NCI-H2196 (cell line): ENCODE measurements at regions not wholly inside any gene's neighbourhood (a gene's known extent, or its start where the extent isn't known, plus 50 kb on each side); places are given as distances from the start of the nearest gene placed in this dataset.
"Not testable (repeated sequence)": the region's sequence is repeated elsewhere in the genome, so short reads cannot be mapped to it uniquely, and the experiment has no call there.

Experiments used
- DNase-seq: peaks from one replicate; lab custom pipeline; 2025; ENCODE audit not compliant: unreplicated experiment; lab: John Stamatoyannopoulos, UW

- no peak for DNase-seq
Observed at GRCh38 chr16:86222547-86222946, 287.8 kb upstream of the FOXF1 start.

DNA sequence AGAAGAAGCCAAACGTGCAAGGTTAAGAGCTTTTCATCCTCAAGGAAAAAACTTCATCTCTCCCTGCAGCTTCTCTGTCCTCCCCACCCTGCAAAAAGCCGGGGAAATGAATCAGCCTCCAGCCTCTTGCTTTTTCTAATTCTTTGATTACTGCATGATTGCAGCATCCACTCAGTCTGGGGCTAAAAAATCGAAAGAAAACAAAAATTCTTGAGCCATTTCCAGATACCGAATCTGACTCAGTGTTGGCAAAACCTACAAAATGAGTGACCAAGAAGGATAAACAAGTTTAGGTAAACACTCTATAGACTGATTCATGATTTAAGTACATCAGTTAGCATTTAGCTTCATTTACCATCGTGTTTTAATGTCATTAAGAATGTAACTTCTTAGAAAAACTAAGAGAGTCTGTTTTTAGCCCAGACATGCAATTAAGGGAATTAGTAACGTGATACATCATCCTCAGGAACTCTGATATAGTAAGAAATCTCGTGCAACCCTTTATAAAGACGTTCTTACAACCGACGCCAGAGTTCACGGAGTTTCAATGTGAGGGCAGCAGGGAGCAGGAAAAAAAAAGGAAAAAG, 287.3 kb upstream of the FOXF1 start:
- no peak for DNase-seq

GRCh38 chr16:86224126-86224525, 286.2 kb upstream of the FOXF1 start:
- DNase-seq, result no peak

DNA sequence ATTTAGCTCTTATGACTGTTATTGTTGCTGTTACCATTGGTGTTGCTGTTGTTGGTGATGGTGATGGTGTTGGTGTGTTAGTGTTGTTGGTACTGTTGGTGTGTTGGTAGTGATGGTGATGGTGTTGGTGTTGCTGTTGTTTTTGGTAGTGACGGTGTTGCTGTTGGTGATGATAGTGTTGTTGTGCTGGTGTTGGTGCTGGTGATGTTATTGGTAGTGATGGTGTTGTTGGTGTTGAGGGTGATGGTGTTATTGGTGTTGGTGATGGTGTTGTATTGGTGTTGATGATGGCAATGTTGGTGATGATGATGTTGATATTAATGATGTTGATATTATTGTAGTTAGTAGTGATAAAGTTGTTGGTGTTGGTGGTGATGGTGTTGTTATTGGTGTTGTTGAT, 285.7 kb upstream of the FOXF1 start:
- no peak for DNase-seq

GRCh38 chr16:86225905-86226371, 284.4 kb upstream of the FOXF1 start:
- DNase-seq, result no peak

DNA sequence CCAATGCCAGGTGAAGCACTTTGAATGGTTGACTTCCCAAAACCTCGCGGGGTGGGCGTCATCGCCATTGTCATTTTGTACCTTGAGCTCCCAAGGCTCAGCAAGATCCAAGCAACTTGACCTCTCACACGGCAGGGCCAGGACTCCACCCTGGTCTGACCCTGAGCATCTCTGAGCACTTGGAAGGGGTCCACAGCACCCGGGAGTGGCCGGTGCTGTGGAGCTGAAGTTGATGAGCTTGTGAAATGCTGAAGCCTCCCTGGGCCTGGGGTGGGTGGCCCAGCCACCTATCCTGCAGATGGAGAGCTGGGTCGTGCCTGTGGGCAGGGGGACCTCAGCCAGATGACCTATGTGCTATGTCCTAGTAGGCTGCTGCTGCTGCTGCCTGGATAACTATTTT, 283.3 kb upstream of the FOXF1 start:
- no peak for DNase-seq

GRCh38 chr16:86227801-86228200, 282.5 kb upstream of the FOXF1 start:
- no peak for DNase-seq

GRCh38 chr16:86228713-86229112, 281.6 kb upstream of the FOXF1 start:
- no peak for DNase-seq

DNA sequence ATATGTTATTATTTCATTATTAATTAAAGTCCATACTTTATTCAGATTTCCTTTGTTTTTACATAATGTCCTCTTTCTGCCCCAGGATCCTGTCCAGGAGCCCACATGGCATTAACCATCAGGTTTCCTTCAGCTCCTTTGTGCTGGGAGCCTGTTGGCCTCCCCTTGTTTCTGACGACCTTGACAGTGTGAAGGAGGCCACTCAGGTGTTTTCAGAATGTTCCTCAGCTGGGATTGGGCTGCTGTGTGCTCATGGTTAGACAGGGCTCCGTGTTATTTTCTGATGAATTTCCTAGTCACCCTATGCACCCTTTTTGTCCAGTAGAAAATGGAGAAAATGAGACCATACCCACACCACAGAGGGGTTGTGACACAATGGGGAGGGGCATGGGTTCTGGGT, 281.0 kb upstream of the FOXF1 start:
- DNase-seq, result no peak

DNA sequence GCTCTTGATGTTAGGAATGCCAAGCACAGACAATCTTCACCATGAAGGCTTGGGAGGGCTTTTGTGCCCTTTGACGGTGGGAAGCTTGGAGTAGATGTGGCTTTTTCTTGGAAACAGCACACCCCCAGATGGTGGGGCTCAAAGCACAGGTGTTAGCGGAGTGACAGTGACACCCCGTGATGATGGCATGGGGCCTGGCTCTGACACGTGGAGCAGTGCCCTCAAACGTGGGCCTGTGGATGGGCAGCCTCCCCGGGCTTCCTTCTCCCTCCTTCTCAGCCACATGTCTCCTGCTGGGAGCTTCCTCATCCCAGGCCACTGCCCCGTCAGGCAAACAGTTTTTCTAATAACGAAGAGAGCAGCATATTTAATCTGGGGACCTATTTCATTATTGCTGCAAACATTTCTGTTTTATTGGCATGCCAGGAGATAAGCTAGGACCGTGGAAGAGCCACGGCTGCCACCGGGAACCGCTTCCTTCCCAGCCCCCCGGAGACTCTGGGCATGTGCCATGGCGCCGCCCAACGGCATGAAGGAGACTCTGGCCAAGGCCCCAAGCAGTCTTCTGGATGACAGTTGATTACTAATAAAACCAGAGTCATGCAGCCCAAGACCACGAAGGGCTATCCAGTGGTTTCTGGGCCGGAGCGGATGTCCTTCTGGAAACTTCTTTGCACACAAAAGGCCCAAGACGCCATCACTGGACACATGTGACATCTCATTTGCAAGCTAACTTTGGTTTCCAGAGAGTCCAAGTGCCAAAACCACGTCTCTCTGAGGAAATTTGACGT, 280.3 kb upstream of the FOXF1 start:
- no peak for DNase-seq

GRCh38 chr16:86231321-86231995, 278.9 kb upstream of the FOXF1 start:
- no peak for DNase-seq

DNA sequence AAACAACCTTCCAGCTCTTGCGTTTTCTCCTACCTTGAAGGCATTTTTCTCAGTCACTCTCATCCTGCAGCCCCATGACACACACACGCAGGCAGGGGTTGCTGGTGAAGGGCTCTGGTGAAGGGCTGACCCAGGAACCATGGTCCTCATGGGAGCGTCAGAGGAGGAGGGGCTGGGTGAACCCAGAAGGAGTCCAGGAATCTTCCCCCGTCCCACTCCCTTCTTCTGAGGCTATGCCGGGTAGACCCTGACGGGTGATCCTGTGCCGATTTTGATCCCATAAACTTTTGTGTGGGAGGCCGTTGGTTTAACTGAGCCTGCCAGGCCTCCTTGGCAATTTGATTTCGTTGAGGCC, 278.4 kb upstream of the FOXF1 start:
- DNase-seq, result no peak

DNA sequence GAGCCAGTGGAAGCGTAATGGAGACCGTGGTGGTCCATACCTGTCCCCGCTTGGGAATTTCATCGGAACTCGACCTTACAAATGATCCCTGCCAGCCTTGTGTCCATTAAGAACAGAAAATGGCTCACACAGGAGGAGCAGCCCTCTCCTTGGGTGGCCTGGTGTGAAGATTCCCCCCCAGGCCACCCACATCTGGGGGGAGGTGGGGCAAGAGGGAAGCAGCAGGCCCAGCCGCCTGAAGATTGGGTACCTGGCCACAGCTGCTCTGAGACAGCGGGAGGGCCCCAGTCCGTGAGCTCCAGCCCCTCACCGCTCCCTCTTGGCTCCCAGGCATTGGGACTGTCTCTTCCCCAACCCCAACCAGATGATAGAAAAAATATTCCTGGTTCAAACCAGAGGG, 277.8 kb upstream of the FOXF1 start:
- no peak for DNase-seq

DNA sequence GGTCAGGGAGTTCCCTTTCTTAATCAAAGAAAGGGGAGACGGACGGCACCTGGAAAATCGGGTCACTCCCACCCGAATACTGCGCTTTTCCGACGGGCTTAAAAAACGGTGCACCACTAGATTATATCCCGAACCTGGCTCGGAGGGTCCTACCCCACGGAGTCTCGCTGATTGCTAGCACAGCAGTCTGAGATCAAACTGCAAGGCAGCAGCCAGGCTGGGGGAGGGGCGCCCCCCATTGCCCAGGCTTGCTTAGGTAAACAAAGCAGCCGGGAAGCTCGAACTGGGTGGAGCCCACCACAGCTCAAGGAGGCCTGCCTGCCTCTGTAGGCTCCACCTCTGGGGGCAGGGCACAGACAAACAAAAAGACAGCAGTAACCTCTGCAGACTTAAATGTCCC, 276.8 kb upstream of the FOXF1 start:
- not testable (repeated sequence) for DNase-seq

DNA sequence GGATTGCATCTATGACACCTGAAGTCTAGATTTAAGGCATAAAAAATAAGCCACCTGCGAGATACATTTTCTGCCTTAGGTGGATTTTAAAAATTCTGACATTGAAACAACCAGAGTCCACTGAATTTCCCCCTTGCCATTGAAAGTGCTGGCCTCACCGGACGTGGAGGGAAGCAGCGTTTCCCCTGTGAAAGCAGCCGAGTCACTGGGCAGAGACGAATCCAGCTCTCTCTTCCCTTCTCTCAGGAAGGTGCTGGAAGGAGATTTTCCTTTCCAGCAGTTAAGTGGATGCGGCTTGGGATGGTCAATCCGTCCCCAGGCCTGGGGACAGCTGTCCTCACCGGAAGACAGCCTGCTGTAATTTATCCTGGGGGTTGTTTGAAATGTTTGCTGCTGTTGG, 270.9 kb upstream of the FOXF1 start:
- DNase-seq, result no peak

DNA sequence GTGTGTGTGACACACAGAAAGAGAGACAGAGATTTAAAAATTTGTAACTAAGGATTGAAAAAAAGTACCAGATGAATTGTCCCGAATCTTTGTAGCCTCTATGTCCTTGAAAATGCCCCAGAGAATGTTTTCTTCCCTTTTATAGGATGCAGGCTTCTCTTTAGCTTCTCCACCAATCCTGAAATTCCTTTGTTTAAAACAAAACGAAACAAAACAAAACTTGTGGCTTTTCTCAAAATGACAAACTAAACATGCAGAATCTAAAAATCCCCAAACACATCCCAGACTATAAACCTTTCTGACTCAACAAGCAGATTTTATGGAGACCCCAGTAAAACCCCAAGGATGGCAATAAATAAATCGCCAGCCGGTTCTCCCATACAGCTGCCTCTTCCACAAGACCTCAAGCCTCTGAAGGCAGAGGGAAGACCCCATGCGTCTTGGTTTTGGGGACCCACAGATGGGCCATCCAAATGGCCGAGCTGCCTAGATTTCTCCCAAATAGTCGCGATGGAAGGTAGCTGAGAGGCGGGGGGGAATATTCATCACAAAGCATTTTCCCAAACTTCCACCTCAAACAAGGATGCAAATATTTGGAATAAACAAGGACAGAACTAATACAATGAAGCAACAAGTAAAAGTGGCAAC, 269.5 kb upstream of the FOXF1 start:
- no peak for DNase-seq

DNA sequence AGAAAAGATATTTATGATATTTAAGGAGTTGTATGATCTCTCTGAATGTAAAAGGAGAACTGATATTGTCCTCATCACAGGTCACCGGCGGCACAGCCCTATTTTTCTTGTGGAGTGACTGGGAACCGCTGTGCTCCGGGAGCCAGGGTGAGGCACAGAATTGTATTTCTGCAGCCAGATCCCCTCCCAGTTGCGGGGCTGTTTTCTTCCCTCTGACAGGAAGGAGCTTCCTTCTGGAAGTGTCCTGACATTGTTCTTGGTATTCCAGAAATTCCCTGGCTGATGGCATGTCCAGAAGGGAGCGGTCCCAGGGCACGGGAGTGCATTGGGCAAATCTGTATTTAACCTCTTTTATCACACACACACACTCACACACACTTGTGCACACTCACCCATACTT, 268.6 kb upstream of the FOXF1 start:
- no peak for DNase-seq

GRCh38 chr16:86242244-86243122, 267.8 kb upstream of the FOXF1 start:
- no peak for DNase-seq

GRCh38 chr16:86243123-86243473, 267.2 kb upstream of the FOXF1 start:
- DNase-seq, result no peak

- no peak for DNase-seq
Observed at GRCh38 chr16:86243571-86244154, 266.7 kb upstream of the FOXF1 start.

- no peak for DNase-seq
Observed at GRCh38 chr16:86244158-86244557, 266.2 kb upstream of the FOXF1 start.
